Fibroblast of lung (primary cell): ENCODE measurements at regions not wholly inside any gene's neighbourhood (a gene's known extent, or its start where the extent isn't known, plus 50 kb on each side); places are given as distances from the start of the nearest gene placed in this dataset.

ENCODE experiments used
- DNase-seq, 2 donors: peaks; one replicate each; pipeline versions ENCODE4 v3.0.0 to v3.0.0-alpha.2; 2010; ENCODE audit warnings: low read depth in 2 of 2
- H2AFZ ChIP-seq: 2 replicates; pipeline ENCODE4 v1.5.1; 2012; ENCODE audit warnings: low read length, control low read depth, inconsistent platforms
- H3K27ac ChIP-seq: 2 replicates; pipeline ENCODE4 v1.5.1; 2011; ENCODE audit warnings: low read length, control low read depth; ENCODE audit not compliant: insufficient read depth
- H3K27me3 ChIP-seq: 2 replicates; pipeline ENCODE4 v1.5.1; 2011; ENCODE audit warnings: mild to moderate bottlenecking, low read length; ENCODE audit not compliant: control insufficient read depth, insufficient read depth
- H3K36me3 ChIP-seq: 2 replicates; pipeline ENCODE4 v1.5.1; 2011; ENCODE audit warnings: low read length; ENCODE audit not compliant: control insufficient read depth, insufficient read depth
- H3K4me1 ChIP-seq: 2 replicates; pipeline ENCODE4 v1.5.1; 2011; ENCODE audit warnings: low read length; ENCODE audit not compliant: control insufficient read depth, insufficient read depth; ENCODE audit errors: extremely low read depth
- H3K4me2 ChIP-seq: 2 replicates; pipeline ENCODE4 v1.5.1; 2011; ENCODE audit warnings: low read length, control low read depth; ENCODE audit not compliant: insufficient read depth; ENCODE audit errors: extremely low read depth
- H3K4me3 ChIP-seq, 4 experiments: fragments of 200-600 bp in 1 of 4; sonication (generic) in 1 of 4; replicated peaks in 1 of 4; 2 replicates each; pipeline ENCODE4 v1.5.1; 2011 to 2016; ENCODE audit warnings: low read length in 4 of 4, low read depth in 3 of 4, mild to moderate bottlenecking in 3 of 4, control low read depth in 2 of 4, inconsistent platforms in 1 of 4, mixed read lengths in 1 of 4; ENCODE audit not compliant: insufficient read depth in 1 of 4; ENCODE audit errors: control extremely low read depth in 1 of 4
- H3K79me2 ChIP-seq: 2 replicates; pipeline ENCODE4 v1.5.1; 2012; ENCODE audit warnings: mild to moderate bottlenecking, low read length, inconsistent platforms; ENCODE audit not compliant: control insufficient read depth, insufficient read depth
- H3K9ac ChIP-seq: 2 replicates; pipeline ENCODE4 v1.5.1; 2011; ENCODE audit warnings: mild to moderate bottlenecking, low read length, control low read depth; ENCODE audit not compliant: insufficient read depth
- H3K9me3 ChIP-seq: 2 replicates; pipeline ENCODE4 v1.5.1; 2012; ENCODE audit warnings: low read depth, low read length; ENCODE audit not compliant: control insufficient read depth, insufficient read depth
- H4K20me1 ChIP-seq: 2 replicates; pipeline ENCODE4 v1.5.1; 2011; ENCODE audit warnings: low read length; ENCODE audit not compliant: control insufficient read depth, insufficient read depth; ENCODE audit errors: extremely low read depth
- EZH2 ChIP-seq: IDR thresholded peaks from 2 replicates; pipeline ENCODE4 v1.5.1; 2012; ENCODE audit warnings: low read length, control low read depth, mild to moderate bottlenecking; ENCODE audit errors: missing control alignments
- TF ChIP-seq, protein P1 (sequence below), 2 donors: IDR thresholded peaks in 1 of 2; conservative IDR thresholded peaks in 1 of 2; 1 replicate in 1 of 2; 2 replicates in 1 of 2; pipeline ENCODE4 v1.5.1; 2011 to 2012; ENCODE audit warnings: low read length in 2 of 2, control low read depth in 1 of 2, inconsistent platforms in 1 of 2, low read depth in 1 of 2, mild to moderate bottlenecking in 1 of 2

DNA sequence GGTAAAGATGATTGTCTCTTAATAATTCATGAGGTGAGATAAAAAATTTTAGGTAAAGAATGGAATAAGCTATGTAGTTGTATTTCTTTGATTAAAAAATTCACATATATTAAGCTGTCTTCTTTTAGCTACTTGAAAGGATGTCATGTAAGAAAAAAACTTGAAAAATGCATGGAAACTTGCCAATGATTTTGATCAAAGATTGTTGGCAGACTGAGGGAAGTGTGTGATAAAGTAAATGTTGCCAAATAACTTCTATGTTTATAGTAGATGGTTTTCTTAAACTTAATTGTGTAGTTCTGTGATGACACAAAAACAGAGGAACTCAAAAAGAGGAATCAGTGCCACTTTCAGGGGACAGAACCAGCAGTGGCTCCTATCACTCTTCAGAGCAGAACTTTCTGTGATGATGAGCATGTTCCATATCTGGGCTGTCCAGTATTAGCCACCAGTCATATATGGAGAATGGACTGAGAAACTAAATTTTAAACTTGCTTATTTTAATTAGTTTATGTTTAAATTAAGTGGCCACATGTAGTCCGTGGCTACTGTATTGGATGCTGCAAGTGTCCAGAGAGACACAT is 51.9 kb upstream of the SLC38A11 start:
- no peak overlapping the region for H3K4me3 ChIP-seq
- H3K9me3 ChIP-seq = no peaks in the 10 kb centered on the region
- H3K27me3 ChIP-seq = no peaks in the 10 kb centered on the region
- peaks cover 3% of the 10 kb centered on the region for H3K4me1 ChIP-seq
- no peak overlapping the region for H3K9ac ChIP-seq
- H3K79me2 ChIP-seq = no peaks in the 10 kb centered on the region
- no peak overlapping the region for H3K27ac ChIP-seq
- DNase-seq = no peak
- H4K20me1 ChIP-seq = no peaks in the 10 kb centered on the region
- TF ChIP-seq EZH2 = no peak
- TF ChIP-seq, protein P1, sequence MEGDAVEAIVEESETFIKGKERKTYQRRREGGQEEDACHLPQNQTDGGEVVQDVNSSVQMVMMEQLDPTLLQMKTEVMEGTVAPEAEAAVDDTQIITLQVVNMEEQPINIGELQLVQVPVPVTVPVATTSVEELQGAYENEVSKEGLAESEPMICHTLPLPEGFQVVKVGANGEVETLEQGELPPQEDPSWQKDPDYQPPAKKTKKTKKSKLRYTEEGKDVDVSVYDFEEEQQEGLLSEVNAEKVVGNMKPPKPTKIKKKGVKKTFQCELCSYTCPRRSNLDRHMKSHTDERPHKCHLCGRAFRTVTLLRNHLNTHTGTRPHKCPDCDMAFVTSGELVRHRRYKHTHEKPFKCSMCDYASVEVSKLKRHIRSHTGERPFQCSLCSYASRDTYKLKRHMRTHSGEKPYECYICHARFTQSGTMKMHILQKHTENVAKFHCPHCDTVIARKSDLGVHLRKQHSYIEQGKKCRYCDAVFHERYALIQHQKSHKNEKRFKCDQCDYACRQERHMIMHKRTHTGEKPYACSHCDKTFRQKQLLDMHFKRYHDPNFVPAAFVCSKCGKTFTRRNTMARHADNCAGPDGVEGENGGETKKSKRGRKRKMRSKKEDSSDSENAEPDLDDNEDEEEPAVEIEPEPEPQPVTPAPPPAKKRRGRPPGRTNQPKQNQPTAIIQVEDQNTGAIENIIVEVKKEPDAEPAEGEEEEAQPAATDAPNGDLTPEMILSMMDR (conservative IDR thresholded peaks at IDR 0.05 in 1 of 2, IDR thresholded peaks at IDR 0.05 in 1 of 2; ENCODE audit: low read depth in 1 of 2, low read length in 2 of 2) = no peak
- H3K36me3 ChIP-seq = no peaks in the 10 kb centered on the region
- H2AFZ ChIP-seq = no peak overlapping the region
- no peak overlapping the region for H3K4me2 ChIP-seq
